NCI-H1105 (cell line): ENCODE measurements at regions not wholly inside any gene's neighbourhood (a gene's known extent, or its start where the extent isn't known, plus 50 kb on each side); places are given as distances from the start of the nearest gene placed in this dataset.

Experiments
- DNase-seq: peaks from one replicate; lab custom pipeline; 2025; lab: John Stamatoyannopoulos, UW

- DNase-seq = no peak
These were observed 103.8 kb downstream of the ADSS2 start for GRCh38 chr1:244347942-244348341.

- DNase-seq = no peak
These were observed 102.6 kb downstream of the ADSS2 start for GRCh38 chr1:244349103-244349531.

- DNase-seq = no peak
These were observed 102.1 kb downstream of the ADSS2 start for GRCh38 chr1:244349581-244350001.

GRCh38 chr1:244350027-244350426, 101.7 kb downstream of the ADSS2 start:
- no peak for DNase-seq

GRCh38 chr1:244352156-244352830, 99.4 kb downstream of the ADSS2 start:
- DNase-seq = no peak

- DNase-seq = no peak
These were observed 98.1 kb downstream of the ADSS2 start for GRCh38 chr1:244353551-244354091.

GRCh38 chr1:244354810-244355278, 96.9 kb downstream of the ADSS2 start:
- no peak for DNase-seq

- no peak for DNase-seq
These were observed 95.3 kb downstream of the ADSS2 start for GRCh38 chr1:244356376-244356775.
